Panc1 (cell line): ENCODE measurements at regions not wholly inside any gene's neighbourhood (a gene's known extent, or its start where the extent isn't known, plus 50 kb on each side); places are given as distances from the start of the nearest gene placed in this dataset.
A peak's percentile ranks its signal among the peaks of the same experiment; 100 is the strongest.

Source experiments
- ATAC-seq: fragments of 200-7000 bp; cut with Tn5 transposase; 2 replicates; pipeline ENCODE4 v1.9.1; 2020; ENCODE audit warnings: mild to moderate bottlenecking, moderate library complexity
- BruUV-seq: library from RNA; stranded (reverse); fragments of 400-500 nt; replicated peaks from 2 replicates; lab custom pipeline; 2021; lab: Mats Ljungman, UMichigan
- CTCF ChIA-PET: fragments of 300-600 bp; sonication (Branson Sonifier 250); formaldehyde crosslinking; loops from one replicate; lab custom pipeline; 2022; ENCODE audit warnings: antibody characterized with exemption; lab: Charles Lee
- POLR2A ChIA-PET: fragments of 300-600 bp; sonication (Branson Sonifier 250); formaldehyde crosslinking; loops from one replicate; lab custom pipeline; 2022; ENCODE audit warnings: antibody characterized with exemption; lab: Charles Lee
- DNase-seq: peaks from one replicate; pipeline ENCODE4 v3.0.0-alpha.2; 2010; ENCODE audit warnings: low read depth, low spot score
- H3K27ac ChIP-seq: 2 replicates; pipeline ENCODE4 v1.5.1; 2011; ENCODE audit warnings: mild to moderate bottlenecking, low read length, inconsistent platforms
- H3K27me3 ChIP-seq: fragments of 200-500 bp; sonication (Bioruptor generic); 2 replicates; pipeline ENCODE4 v1.6.0; 2014; ENCODE audit warnings: low read length, inconsistent platforms; ENCODE audit not compliant: control insufficient read depth, insufficient read depth
- H3K36me3 ChIP-seq: fragments of 200-500 bp; sonication (Bioruptor generic); 2 replicates; pipeline ENCODE4 v1.5.1; 2014; ENCODE audit warnings: inconsistent platforms, mild to moderate bottlenecking, low read length, moderate library complexity; ENCODE audit not compliant: control insufficient read depth, insufficient read depth
- H3K4me1 ChIP-seq: 2 replicates; pipeline ENCODE4 v1.5.1; 2011; ENCODE audit warnings: inconsistent platforms, mild to moderate bottlenecking, low read length, moderate library complexity; ENCODE audit not compliant: control insufficient read depth, insufficient read depth
- H3K4me3 ChIP-seq, 2 experiments: 2 replicates each; pipeline ENCODE4 v1.5.1; 2011 to 2012; ENCODE audit warnings: low read depth in 2 of 2, low read length in 2 of 2, mild to moderate bottlenecking in 2 of 2, inconsistent platforms in 1 of 2, moderate library complexity in 1 of 2
- H3K9me3 ChIP-seq: fragments of 200-500 bp; sonication (Bioruptor generic); 2 replicates; pipeline ENCODE4 v1.5.1; 2014; ENCODE audit warnings: low read depth, mild to moderate bottlenecking, inconsistent platforms, low read length, moderate library complexity; ENCODE audit not compliant: control insufficient read depth, insufficient read depth
- POLR2AphosphoS5 ChIP-seq: IDR thresholded peaks from 2 replicates; pipeline ENCODE4 v1.6.1; 2012; ENCODE audit warnings: mild to moderate bottlenecking, low read depth, low read length, moderate library complexity
- SIN3A ChIP-seq: IDR thresholded peaks from 2 replicates; pipeline ENCODE4 v1.6.1; 2012; ENCODE audit warnings: low read depth, mild to moderate bottlenecking, low read length, moderate library complexity, borderline replicate concordance; ENCODE audit not compliant: insufficient read depth
- TCF7L2 ChIP-seq: IDR thresholded peaks from 2 replicates; pipeline ENCODE4 v1.6.1; 2011; ENCODE audit warnings: mild to moderate bottlenecking, low read depth, low read length, inconsistent platforms
- in situ Hi-C: cut with HindIII; loops from 2 replicates; pipeline ENCODE4 v1.10.0; 2016; ENCODE audit warnings: low sequenced_read_pairs, low pct_unique_long_range_greater_than_20kb
- intact Hi-C: fragments of 100-400 bp; cut with micrococcal nuclease; formaldehyde crosslinking; loops from one replicate; pipeline ENCODE4 v1.10.0; 2022; ENCODE audit not compliant: unreplicated experiment
- TF ChIP-seq, protein P1 (sequence below), 2 experiments: IDR thresholded peaks; 2 replicates each; pipeline ENCODE4 v1.6.1; 2011 to 2012; ENCODE audit warnings: low read depth in 2 of 2, control low read depth in 1 of 2, low read length in 1 of 2, mild to moderate bottlenecking in 1 of 2, moderate library complexity in 1 of 2; ENCODE audit not compliant: insufficient read depth in 1 of 2
- TF ChIP-seq, protein P2 (sequence below): fragments of 450-650 bp; IDR thresholded peaks from 2 replicates; pipeline ENCODE4 v1.5.1; 2017; ENCODE audit warnings: mild to moderate bottlenecking

DNA sequence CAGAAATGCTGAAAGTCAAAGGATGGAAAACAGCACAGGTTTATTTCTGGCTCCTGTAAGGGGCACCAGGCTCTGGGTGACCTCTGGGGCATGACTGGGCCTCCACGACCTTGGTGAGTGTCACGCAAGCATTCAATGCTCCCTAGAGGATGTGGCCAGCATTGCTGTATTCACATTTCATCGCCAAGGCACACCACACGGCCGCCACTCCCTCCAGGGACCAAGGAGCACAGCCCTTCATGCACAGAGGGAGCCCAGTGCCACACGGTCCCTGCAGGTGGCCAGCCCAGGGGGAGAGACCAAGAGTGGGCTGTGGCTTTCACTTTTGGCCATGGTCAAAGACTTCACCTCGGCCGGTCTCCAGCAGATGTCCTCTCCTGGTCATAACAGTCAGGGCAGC, 137.4 kb upstream of the TNRC6C start:
- Histone ChIP-seq H3K27me3 (no peaks in the 10 kb centered on the region), H3K36me3 (no peaks in the 10 kb centered on the region), H3K27ac (no peak overlapping the region), H3K4me1 (no peaks in the 10 kb centered on the region), H3K4me3 (no peak overlapping the region), H3K9me3 (no peaks in the 10 kb centered on the region)
- DNase-seq (no peak), ATAC-seq (peak; percentile 87)
- no TSS peak for BruUV-seq
- in situ Hi-C loops (no loop called here), intact Hi-C loops (no loop called here)
- TF ChIP-seq, protein P1, sequence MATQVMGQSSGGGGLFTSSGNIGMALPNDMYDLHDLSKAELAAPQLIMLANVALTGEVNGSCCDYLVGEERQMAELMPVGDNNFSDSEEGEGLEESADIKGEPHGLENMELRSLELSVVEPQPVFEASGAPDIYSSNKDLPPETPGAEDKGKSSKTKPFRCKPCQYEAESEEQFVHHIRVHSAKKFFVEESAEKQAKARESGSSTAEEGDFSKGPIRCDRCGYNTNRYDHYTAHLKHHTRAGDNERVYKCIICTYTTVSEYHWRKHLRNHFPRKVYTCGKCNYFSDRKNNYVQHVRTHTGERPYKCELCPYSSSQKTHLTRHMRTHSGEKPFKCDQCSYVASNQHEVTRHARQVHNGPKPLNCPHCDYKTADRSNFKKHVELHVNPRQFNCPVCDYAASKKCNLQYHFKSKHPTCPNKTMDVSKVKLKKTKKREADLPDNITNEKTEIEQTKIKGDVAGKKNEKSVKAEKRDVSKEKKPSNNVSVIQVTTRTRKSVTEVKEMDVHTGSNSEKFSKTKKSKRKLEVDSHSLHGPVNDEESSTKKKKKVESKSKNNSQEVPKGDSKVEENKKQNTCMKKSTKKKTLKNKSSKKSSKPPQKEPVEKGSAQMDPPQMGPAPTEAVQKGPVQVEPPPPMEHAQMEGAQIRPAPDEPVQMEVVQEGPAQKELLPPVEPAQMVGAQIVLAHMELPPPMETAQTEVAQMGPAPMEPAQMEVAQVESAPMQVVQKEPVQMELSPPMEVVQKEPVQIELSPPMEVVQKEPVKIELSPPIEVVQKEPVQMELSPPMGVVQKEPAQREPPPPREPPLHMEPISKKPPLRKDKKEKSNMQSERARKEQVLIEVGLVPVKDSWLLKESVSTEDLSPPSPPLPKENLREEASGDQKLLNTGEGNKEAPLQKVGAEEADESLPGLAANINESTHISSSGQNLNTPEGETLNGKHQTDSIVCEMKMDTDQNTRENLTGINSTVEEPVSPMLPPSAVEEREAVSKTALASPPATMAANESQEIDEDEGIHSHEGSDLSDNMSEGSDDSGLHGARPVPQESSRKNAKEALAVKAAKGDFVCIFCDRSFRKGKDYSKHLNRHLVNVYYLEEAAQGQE (IDR thresholded peaks at IDR 0.05; ENCODE audit: insufficient read depth in 1 of 2, low read depth in 2 of 2, low read length in 1 of 2): no peak
- TF ChIP-seq, protein P2, sequence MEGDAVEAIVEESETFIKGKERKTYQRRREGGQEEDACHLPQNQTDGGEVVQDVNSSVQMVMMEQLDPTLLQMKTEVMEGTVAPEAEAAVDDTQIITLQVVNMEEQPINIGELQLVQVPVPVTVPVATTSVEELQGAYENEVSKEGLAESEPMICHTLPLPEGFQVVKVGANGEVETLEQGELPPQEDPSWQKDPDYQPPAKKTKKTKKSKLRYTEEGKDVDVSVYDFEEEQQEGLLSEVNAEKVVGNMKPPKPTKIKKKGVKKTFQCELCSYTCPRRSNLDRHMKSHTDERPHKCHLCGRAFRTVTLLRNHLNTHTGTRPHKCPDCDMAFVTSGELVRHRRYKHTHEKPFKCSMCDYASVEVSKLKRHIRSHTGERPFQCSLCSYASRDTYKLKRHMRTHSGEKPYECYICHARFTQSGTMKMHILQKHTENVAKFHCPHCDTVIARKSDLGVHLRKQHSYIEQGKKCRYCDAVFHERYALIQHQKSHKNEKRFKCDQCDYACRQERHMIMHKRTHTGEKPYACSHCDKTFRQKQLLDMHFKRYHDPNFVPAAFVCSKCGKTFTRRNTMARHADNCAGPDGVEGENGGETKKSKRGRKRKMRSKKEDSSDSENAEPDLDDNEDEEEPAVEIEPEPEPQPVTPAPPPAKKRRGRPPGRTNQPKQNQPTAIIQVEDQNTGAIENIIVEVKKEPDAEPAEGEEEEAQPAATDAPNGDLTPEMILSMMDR: no peak
- TF ChIP-seq SIN3A (no peak), TCF7L2 (no peak)
- ChIA-PET POLR2A (no interaction called here), CTCF (no interaction called here)

DNA sequence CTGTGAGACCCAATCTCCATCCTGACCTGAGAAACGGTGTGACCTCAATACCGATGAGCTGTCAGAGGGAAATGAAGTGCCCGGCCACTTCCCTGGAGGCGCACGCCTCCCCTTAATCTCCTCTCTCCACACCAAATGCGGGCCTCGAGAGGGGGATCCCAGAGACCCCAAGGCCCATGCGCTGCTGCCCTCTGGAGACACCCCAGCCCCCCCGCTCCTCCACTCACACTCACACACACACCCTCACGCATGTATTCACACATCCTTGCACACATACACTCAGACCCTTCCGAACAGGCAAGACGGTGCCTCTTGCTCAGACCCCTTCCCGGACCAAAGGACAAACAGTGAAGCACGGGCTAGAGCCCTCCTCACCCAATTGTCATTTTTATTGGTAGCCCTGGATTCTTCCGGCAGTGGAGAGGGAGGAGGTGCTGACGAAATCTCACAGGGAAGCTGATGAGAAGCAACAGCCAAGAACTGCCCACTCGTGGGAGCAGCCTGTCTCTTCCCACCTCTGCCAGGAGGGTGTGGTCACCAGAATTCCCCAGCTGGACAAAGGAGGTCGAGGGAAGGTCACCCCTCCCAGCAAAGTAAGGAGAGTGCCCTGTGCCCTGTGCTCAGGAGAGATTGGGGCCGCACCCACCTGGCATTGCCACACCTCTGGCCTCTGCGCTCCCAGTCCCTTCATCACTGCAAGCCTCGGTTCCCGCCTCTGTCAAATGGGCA, 136.0 kb upstream of the TNRC6C start:
- POLR2A ChIA-PET: interaction anchor here (0.7 kb wide), 1 partner anchor 22 kb away, joined by 3 read pairs; no protein-coding TSS in a partner anchor
- no TSS peak for BruUV-seq

More for the DNA sequence above, 136.0 kb upstream of the TNRC6C start:
- intact Hi-C loops: no loop called here
- H3K9me3 ChIP-seq: no peaks in the 10 kb centered on the region
- no peaks in the 10 kb centered on the region for H3K27me3 ChIP-seq
- ATAC-seq (no peak), DNase-seq (no peak)
- TF ChIP-seq TCF7L2 (no peak), POLR2AphosphoS5 (no peak)
- TF ChIP-seq, protein P2: no peak
- no peak overlapping the region for H3K27ac ChIP-seq
- H3K36me3 ChIP-seq: no peaks in the 10 kb centered on the region
- CTCF ChIA-PET: no interaction called here
- no peaks in the 10 kb centered on the region for H3K4me1 ChIP-seq
- in situ Hi-C loops: no loop called here
- H3K4me3 ChIP-seq: no peak overlapping the region
